ENCODE measurements at regions not wholly inside any gene's neighbourhood (a gene's known extent, or its start where the extent isn't known, plus 50 kb on each side); places are given as distances from the start of the nearest gene placed in this dataset.
"Not testable (repeated sequence)": the region's sequence is repeated elsewhere in the genome, so short reads cannot be mapped to it uniquely, and the experiment has no call there.

- DNase-seq: no peak
These were observed 154.0 kb downstream of the MATN1 start for GRCh38 chr1:30569384-30569783.

GRCh38 chr1:30562559-30562958, 160.8 kb downstream of the MATN1 start:
- DNase-seq: no peak

- DNase-seq: no peak
These were observed 171.8 kb downstream of the MATN1 start for GRCh38 chr1:30551603-30552002.

- DNase-seq: no peak
These were observed 172.8 kb downstream of the MATN1 start for GRCh38 chr1:30550365-30551220.

- not testable (repeated sequence) for DNase-seq
These were observed 173.5 kb downstream of the MATN1 start for GRCh38 chr1:30549872-30550271.

- no peak for DNase-seq
These were observed 175.1 kb downstream of the MATN1 start for GRCh38 chr1:30548294-30548693.

- not testable (repeated sequence) for DNase-seq
These were observed 176.1 kb downstream of the MATN1 start for GRCh38 chr1:30547326-30547725.

- DNase-seq: no peak
These were observed 178.0 kb downstream of the MATN1 start for GRCh38 chr1:30545365-30545764.

- DNase-seq: no peak
These were observed 181.5 kb downstream of the MATN1 start for GRCh38 chr1:30541721-30542485.

GRCh38 chr1:30540611-30541192, 182.7 kb downstream of the MATN1 start:
- no peak for DNase-seq

GRCh38 chr1:30539884-30540283, 183.5 kb downstream of the MATN1 start:
- no peak for DNase-seq

- DNase-seq: no peak
These were observed 184.2 kb downstream of the MATN1 start for GRCh38 chr1:30538993-30539867.

GRCh38 chr1:30538226-30538992, 185.0 kb downstream of the MATN1 start:
- DNase-seq: no peak

GRCh38 chr1:30537279-30537678, 186.1 kb downstream of the MATN1 start:
- DNase-seq: no peak

- no peak for DNase-seq
These were observed 186.9 kb downstream of the MATN1 start for GRCh38 chr1:30536530-30536929.

- DNase-seq: no peak
These were observed 187.6 kb downstream of the MATN1 start for GRCh38 chr1:30535595-30536325.

GRCh38 chr1:30534551-30534940, 188.8 kb downstream of the MATN1 start:
- DNase-seq: no peak

- DNase-seq: no peak
These were observed 189.4 kb downstream of the MATN1 start for GRCh38 chr1:30533796-30534550.

- no peak for DNase-seq
These were observed 190.2 kb downstream of the MATN1 start for GRCh38 chr1:30533141-30533540.
